GM12891 (cell line): ENCODE measurements at regions not wholly inside any gene's neighbourhood (a gene's known extent, or its start where the extent isn't known, plus 50 kb on each side); places are given as distances from the start of the nearest gene placed in this dataset.

ENCODE experiments used
- POLR2A ChIP-seq: IDR thresholded peaks from 2 replicates; pipeline ENCODE4 v1.6.1; 2011; ENCODE audit warnings: low read depth, low read length, control low read depth
- POLR2AphosphoS5 ChIP-seq: IDR thresholded peaks from 2 replicates; pipeline ENCODE4 v1.6.1; 2011; ENCODE audit warnings: low read depth, low read length, control low read depth

DNA sequence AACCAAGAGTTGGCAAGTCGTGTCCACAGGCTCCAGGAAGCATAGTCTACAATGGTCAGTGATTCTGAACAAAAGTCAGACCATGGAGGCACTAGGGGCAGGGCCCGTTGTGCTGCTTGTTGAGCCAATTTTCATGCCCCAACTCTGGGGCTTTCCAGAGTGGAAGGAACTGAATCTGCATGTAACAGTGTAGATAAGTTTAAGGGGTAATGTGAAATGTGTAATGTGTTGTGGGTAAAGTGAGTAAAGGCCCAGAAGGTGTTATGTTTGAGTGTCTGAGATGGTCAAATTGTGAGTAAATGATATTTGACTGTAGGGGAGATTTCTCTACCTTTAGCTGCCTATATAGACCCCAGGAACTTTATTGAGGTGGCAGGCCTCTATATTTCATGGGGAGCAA is 1336.5 kb upstream of the SLC39A10 start:
- TF ChIP-seq POLR2A = no peak
- no peak for TF ChIP-seq POLR2AphosphoS5
